Panc1 (cell line): ENCODE measurements at regions not wholly inside any gene's neighbourhood (a gene's known extent, or its start where the extent isn't known, plus 50 kb on each side); places are given as distances from the start of the nearest gene placed in this dataset.
"Not testable (repeated sequence)": the region's sequence is repeated elsewhere in the genome, so short reads cannot be mapped to it uniquely, and the experiment has no call there.

Source experiments
- ATAC-seq: fragments of 200-7000 bp; cut with Tn5 transposase; 2 replicates; pipeline ENCODE4 v1.9.1; 2020; ENCODE audit warnings: mild to moderate bottlenecking, moderate library complexity
- BruUV-seq: library from RNA; stranded (reverse); fragments of 400-500 nt; replicated peaks from 2 replicates; lab custom pipeline; 2021; lab: Mats Ljungman, UMichigan
- CTCF ChIA-PET: fragments of 300-600 bp; sonication (Branson Sonifier 250); formaldehyde crosslinking; loops from one replicate; lab custom pipeline; 2022; ENCODE audit warnings: antibody characterized with exemption; lab: Charles Lee
- POLR2A ChIA-PET: fragments of 300-600 bp; sonication (Branson Sonifier 250); formaldehyde crosslinking; loops from one replicate; lab custom pipeline; 2022; ENCODE audit warnings: antibody characterized with exemption; lab: Charles Lee
- DNase-seq: peaks from one replicate; pipeline ENCODE4 v3.0.0-alpha.2; 2010; ENCODE audit warnings: low read depth, low spot score
- H3K27ac ChIP-seq: 2 replicates; pipeline ENCODE4 v1.5.1; 2011; ENCODE audit warnings: mild to moderate bottlenecking, low read length, inconsistent platforms
- H3K27me3 ChIP-seq: fragments of 200-500 bp; sonication (Bioruptor generic); 2 replicates; pipeline ENCODE4 v1.6.0; 2014; ENCODE audit warnings: low read length, inconsistent platforms; ENCODE audit not compliant: control insufficient read depth, insufficient read depth
- H3K36me3 ChIP-seq: fragments of 200-500 bp; sonication (Bioruptor generic); 2 replicates; pipeline ENCODE4 v1.5.1; 2014; ENCODE audit warnings: inconsistent platforms, mild to moderate bottlenecking, low read length, moderate library complexity; ENCODE audit not compliant: control insufficient read depth, insufficient read depth
- H3K4me1 ChIP-seq: 2 replicates; pipeline ENCODE4 v1.5.1; 2011; ENCODE audit warnings: inconsistent platforms, mild to moderate bottlenecking, low read length, moderate library complexity; ENCODE audit not compliant: control insufficient read depth, insufficient read depth
- H3K4me3 ChIP-seq, 2 experiments: 2 replicates each; pipeline ENCODE4 v1.5.1; 2011 to 2012; ENCODE audit warnings: low read depth in 2 of 2, low read length in 2 of 2, mild to moderate bottlenecking in 2 of 2, inconsistent platforms in 1 of 2, moderate library complexity in 1 of 2
- H3K9me3 ChIP-seq: fragments of 200-500 bp; sonication (Bioruptor generic); 2 replicates; pipeline ENCODE4 v1.5.1; 2014; ENCODE audit warnings: low read depth, mild to moderate bottlenecking, inconsistent platforms, low read length, moderate library complexity; ENCODE audit not compliant: control insufficient read depth, insufficient read depth
- CTCF ChIP-seq: fragments of 450-650 bp; IDR thresholded peaks from 2 replicates; pipeline ENCODE4 v1.5.1; 2017; ENCODE audit warnings: mild to moderate bottlenecking
- POLR2AphosphoS5 ChIP-seq: IDR thresholded peaks from 2 replicates; pipeline ENCODE4 v1.6.1; 2012; ENCODE audit warnings: mild to moderate bottlenecking, low read depth, low read length, moderate library complexity
- REST ChIP-seq, 2 experiments: IDR thresholded peaks; 2 replicates each; pipeline ENCODE4 v1.6.1; 2011 to 2012; ENCODE audit warnings: low read depth in 2 of 2, control low read depth in 1 of 2, low read length in 1 of 2, mild to moderate bottlenecking in 1 of 2, moderate library complexity in 1 of 2; ENCODE audit not compliant: insufficient read depth in 1 of 2
- SIN3A ChIP-seq: IDR thresholded peaks from 2 replicates; pipeline ENCODE4 v1.6.1; 2012; ENCODE audit warnings: low read depth, mild to moderate bottlenecking, low read length, moderate library complexity, borderline replicate concordance; ENCODE audit not compliant: insufficient read depth
- TCF7L2 ChIP-seq: IDR thresholded peaks from 2 replicates; pipeline ENCODE4 v1.6.1; 2011; ENCODE audit warnings: mild to moderate bottlenecking, low read depth, low read length, inconsistent platforms
- in situ Hi-C: cut with HindIII; loops from 2 replicates; pipeline ENCODE4 v1.10.0; 2016; ENCODE audit warnings: low sequenced_read_pairs, low pct_unique_long_range_greater_than_20kb
- intact Hi-C: fragments of 100-400 bp; cut with micrococcal nuclease; formaldehyde crosslinking; loops from one replicate; pipeline ENCODE4 v1.10.0; 2022; ENCODE audit not compliant: unreplicated experiment

GRCh38 chr6:163701762-163702161, 287.2 kb downstream of the QKI start:
- H3K36me3 ChIP-seq, result no peaks in the 10 kb centered on the region
- no peaks in the 10 kb centered on the region for H3K4me1 ChIP-seq
- TF ChIP-seq REST (IDR thresholded peaks at IDR 0.05; ENCODE audit: insufficient read depth in 1 of 2, low read depth in 2 of 2, low read length in 1 of 2) (no peak), POLR2AphosphoS5 (no peak), SIN3A (no peak), TCF7L2 (no peak), CTCF (no peak)
- no TSS peak for BruUV-seq
- ATAC-seq (no peak), DNase-seq (no peak)
- intact Hi-C loops, result no loop called here
- ChIA-PET POLR2A (no interaction called here), CTCF (interaction anchor here (0.6 kb wide), 1 partner anchor 356 kb away, joined by 4 read pairs; no protein-coding TSS in a partner anchor)
- in situ Hi-C loops, result no loop called here
- H3K27me3 ChIP-seq, result peaks cover 2% of the 10 kb centered on the region
- H3K27ac ChIP-seq, result no peak overlapping the region
- no peaks in the 10 kb centered on the region for H3K9me3 ChIP-seq
- no peak overlapping the region for H3K4me3 ChIP-seq

GRCh38 chr6:163698086-163698485, 283.6 kb downstream of the QKI start:
- Histone ChIP-seq H3K9me3 (no peaks in the 10 kb centered on the region), H3K27me3 (peaks cover 2% of the 10 kb centered on the region; the same call in 1 of the 2 replicates), H3K4me3 (no peak overlapping the region), H3K4me1 (no peaks in the 10 kb centered on the region), H3K36me3 (no peaks in the 10 kb centered on the region), H3K27ac (no peak overlapping the region)
- ATAC-seq (no peak), DNase-seq (no peak)
- ChIA-PET POLR2A (no interaction called here), CTCF (no interaction called here)
- no TSS peak for BruUV-seq
- intact Hi-C loops (no loop called here), in situ Hi-C loops (no loop called here)
- TF ChIP-seq REST (IDR thresholded peaks at IDR 0.05; ENCODE audit: insufficient read depth in 1 of 2, low read depth in 2 of 2, low read length in 1 of 2) (no peak), TCF7L2 (no peak)

- DNase-seq, CTCF ChIA-PET, BruUV-seq, ATAC-seq, intact Hi-C loops, POLR2A ChIA-PET, in situ Hi-C loops, H3K27me3 ChIP-seq, H3K9me3 ChIP-seq, H3K4me1 ChIP-seq, H3K4me3 ChIP-seq, H3K27ac ChIP-seq, H3K36me3 ChIP-seq: not testable (repeated sequence)
Observed at GRCh38 chr6:163696311-163696710, 281.8 kb downstream of the QKI start.
